T-cell (primary cell): ENCODE measurements at regions not wholly inside any gene's neighbourhood (a gene's known extent, or its start where the extent isn't known, plus 50 kb on each side); places are given as distances from the start of the nearest gene placed in this dataset.

Experiments
- ATAC-seq, 4 experiments: fragments of 200-7000 bp in 3 of 4; fragments of 150-1000 bp in 1 of 4; cut with Tn5 transposase; replicated peaks in 1 of 4; 1 replicate in 3 of 4; 2 replicates in 1 of 4; pipeline ENCODE4 v1.10.0; 2021; ENCODE audit warnings: moderate library complexity in 3 of 4, mild to moderate bottlenecking in 2 of 4, moderate number of reproducible peaks in 1 of 4
- CTCF ChIA-PET, 2 donors: fragments of 300-600 bp; sonication (Branson Sonifier 250); formaldehyde crosslinking; loops; one replicate each; lab custom pipeline; 2022; ENCODE audit warnings: antibody characterized with exemption in 2 of 2; lab: Charles Lee
- POLR2A ChIA-PET, 2 donors: fragments of 300-600 bp; sonication (Branson Sonifier 250); formaldehyde crosslinking; loops; one replicate each; lab custom pipeline; 2022; ENCODE audit warnings: antibody characterized with exemption in 2 of 2; lab: Charles Lee
- DNase-seq, 35 experiments: peaks; one replicate each; pipeline versions ENCODE4 v3.0.0 to v3.0.0-alpha.2; 2013 to 2023
- H3K27ac ChIP-seq: one replicate; pipeline ENCODE4 v1.5.1; 2013; ENCODE audit warnings: low read length
- H3K27me3 ChIP-seq, 2 experiments: replicated peaks in 1 of 2; 1 replicate in 1 of 2; 2 replicates in 1 of 2; pipeline versions ENCODE4 v1.6.1 to v1.7.0; 2013; ENCODE audit warnings: low read length in 1 of 2, mixed read lengths in 1 of 2; ENCODE audit not compliant: control insufficient read depth in 2 of 2, insufficient read depth in 2 of 2; ENCODE audit errors: extremely low read depth in 1 of 2
- H3K36me3 ChIP-seq, 2 donors: 1 replicate in 1 of 2; 2 replicates in 1 of 2; pipeline versions ENCODE4 v1.6.1 to v1.7.0; 2013; ENCODE audit warnings: low read length in 1 of 2; ENCODE audit not compliant: control insufficient read depth in 2 of 2, insufficient read depth in 1 of 2; ENCODE audit errors: extremely low read depth in 1 of 2
- H3K4me1 ChIP-seq, 2 experiments: 1 replicate in 1 of 2; 2 replicates in 1 of 2; pipeline versions ENCODE4 v1.6.1 to v1.7.0; 2013; ENCODE audit warnings: low read length in 2 of 2, mixed read lengths in 1 of 2; ENCODE audit not compliant: insufficient read depth in 2 of 2, control insufficient read depth in 1 of 2; ENCODE audit errors: extremely low read depth in 1 of 2
- H3K4me3 ChIP-seq, 2 donors: 1 replicate in 1 of 2; 2 replicates in 1 of 2; pipeline versions ENCODE4 v1.5.1 to v1.7.0; 2013; ENCODE audit warnings: mild to moderate bottlenecking in 2 of 2, low read length in 1 of 2, moderate library complexity in 1 of 2; ENCODE audit not compliant: control insufficient read depth in 1 of 2; ENCODE audit errors: extremely low read depth in 1 of 2
- H3K9me3 ChIP-seq: 2 replicates; pipeline ENCODE4 v1.7.0; 2013
- H3K27ac Mint-ChIP-seq, 2 donors: one replicate each; pipeline ENCODE4 v1.8.0; 2020 to 2021; ENCODE audit warnings: mild to moderate bottlenecking in 2 of 2, mixed read lengths in 2 of 2
- H3K27me3 Mint-ChIP-seq, 2 donors: one replicate each; pipeline ENCODE4 v1.8.0; 2021 to 2022; ENCODE audit warnings: mixed read lengths in 2 of 2
- H3K36me3 Mint-ChIP-seq: one replicate; pipeline ENCODE4 v1.8.0; 2021; ENCODE audit warnings: mixed read lengths
- H3K4me1 Mint-ChIP-seq, 3 donors: one replicate each; pipeline ENCODE4 v1.8.0; 2020 to 2022; ENCODE audit warnings: mixed read lengths in 3 of 3, mild to moderate bottlenecking in 1 of 3
- H3K4me3 Mint-ChIP-seq, 3 donors: one replicate each; pipeline ENCODE4 v1.8.0; 2020 to 2022; ENCODE audit warnings: mild to moderate bottlenecking in 3 of 3, mixed read lengths in 3 of 3, moderate library complexity in 3 of 3
- H3K9me3 Mint-ChIP-seq, 3 donors: one replicate each; pipeline ENCODE4 v1.8.0; 2020 to 2022; ENCODE audit warnings: mixed read lengths in 3 of 3
- WGBS: methylation state at CpG from one replicate; pipeline ENCODE4 v1.1.5; 2013; ENCODE audit warnings: missing lambda C conversion rate; ENCODE audit not compliant: insufficient coverage; 5-methylcytosine and 5-hydroxymethylcytosine counted together

GRCh38 chr1:30353637-30354036 is 369.7 kb downstream of the MATN1 start:
- DNase-seq (no peak), ATAC-seq (no peak)
- H3K4me1 Mint-ChIP-seq: no peaks in the 10 kb centered on the region
- Histone ChIP-seq H3K27me3 (peaks cover 0 to 12% of the 10 kb centered on the region in 2 experiments), H3K27ac (no peak overlapping the region), H3K4me3 (no peak overlapping the region), H3K36me3 (no peaks in the 10 kb centered on the region), H3K4me1 (no peaks in the 10 kb centered on the region), H3K9me3 (no peaks in the 10 kb centered on the region)
- ChIA-PET POLR2A (no interaction called here), CTCF (interaction anchor here in 1 of 2 donors (0.9 kb wide), 1 partner anchor 27 kb away, joined by 3 read pairs; no protein-coding TSS in a partner anchor)
- H3K27me3 Mint-ChIP-seq: peaks cover 18 to 35% of the 10 kb centered on the region in 2 donors
- H3K9me3 Mint-ChIP-seq: peaks cover under 1 to 6% (median under 1%) of the 10 kb centered on the region in 3 donors
- no peak overlapping the region for H3K27ac Mint-ChIP-seq
- no peaks in the 10 kb centered on the region for H3K36me3 Mint-ChIP-seq
- H3K4me3 Mint-ChIP-seq: no peak overlapping the region

- H3K27ac Mint-ChIP-seq: no peak overlapping the region
- H3K9me3 ChIP-seq: no peaks in the 10 kb centered on the region
- no peaks in the 10 kb centered on the region for H3K36me3 ChIP-seq
- peaks cover 0 to 3% of the 10 kb centered on the region in 2 experiments for H3K27me3 ChIP-seq
- ATAC-seq: no peak
- no peak overlapping the region for H3K27ac ChIP-seq
- no peaks in the 10 kb centered on the region for H3K36me3 Mint-ChIP-seq
- no peak for DNase-seq
- no peaks in the 10 kb centered on the region for H3K4me1 ChIP-seq
- H3K27me3 Mint-ChIP-seq: peaks cover 14 to 33% of the 10 kb centered on the region in 2 donors
- H3K4me1 Mint-ChIP-seq: no peaks in the 10 kb centered on the region
- no CpG with 5 or more reads among the region's 2 CpGs for WGBS
- H3K9me3 Mint-ChIP-seq: peaks cover 6 to 15% (median 9%) of the 10 kb centered on the region in 3 donors
- no peak overlapping the region for H3K4me3 Mint-ChIP-seq
- CTCF ChIA-PET: no interaction called here
- POLR2A ChIA-PET: no interaction called here
- no peak overlapping the region for H3K4me3 ChIP-seq
These were observed 375.2 kb downstream of the MATN1 start for GRCh38 chr1:30348147-30348546.

GRCh38 chr1:30345491-30346130 is 377.8 kb downstream of the MATN1 start:
- no peaks in the 10 kb centered on the region for H3K9me3 ChIP-seq
- no peak overlapping the region for H3K4me3 ChIP-seq
- no peak overlapping the region for H3K4me3 Mint-ChIP-seq
- no peak overlapping the region for H3K27ac Mint-ChIP-seq
- H3K27me3 Mint-ChIP-seq: peaks cover 22 to 32% of the 10 kb centered on the region in 2 donors
- peaks cover 6 to 15% (median 9%) of the 10 kb centered on the region in 3 donors for H3K9me3 Mint-ChIP-seq
- POLR2A ChIA-PET: no interaction called here
- H3K4me1 ChIP-seq: no peaks in the 10 kb centered on the region
- H3K36me3 ChIP-seq: no peaks in the 10 kb centered on the region
- DNase-seq: no peak
- no peaks in the 10 kb centered on the region for H3K4me1 Mint-ChIP-seq
- peaks cover 0 to 14% of the 10 kb centered on the region in 2 experiments for H3K27me3 ChIP-seq
- WGBS: 90% methylated on average over 1 of the region's 4 CpGs
- H3K36me3 Mint-ChIP-seq: no peaks in the 10 kb centered on the region
- no peak for ATAC-seq
- no peak overlapping the region for H3K27ac ChIP-seq
- CTCF ChIA-PET: interaction anchor here in 1 of 2 donors (0.7 kb wide), 1 partner anchor 1001 kb away, joined by 3 read pairs; no protein-coding TSS in a partner anchor

GRCh38 chr1:30343562-30343961 is 379.8 kb downstream of the MATN1 start:
- Histone ChIP-seq H3K4me1 (no peaks in the 10 kb centered on the region), H3K27me3 (peaks cover 0 to 14% of the 10 kb centered on the region in 2 experiments), H3K9me3 (no peaks in the 10 kb centered on the region), H3K4me3 (no peak overlapping the region), H3K27ac (no peak overlapping the region), H3K36me3 (no peaks in the 10 kb centered on the region)
- Mint-ChIP-seq H3K4me1 (no peaks in the 10 kb centered on the region), H3K9me3 (peaks cover 4 to 9% (median 7%) of the 10 kb centered on the region in 3 donors), H3K4me3 (no peak overlapping the region), H3K27ac (no peak overlapping the region), H3K27me3 (peaks cover 22 to 32% of the 10 kb centered on the region in 2 donors), H3K36me3 (no peaks in the 10 kb centered on the region)
- DNase-seq: no peak
- no peak for ATAC-seq
- CTCF ChIA-PET: no interaction called here
- POLR2A ChIA-PET: no interaction called here
- WGBS: no CpG with 5 or more reads among the region's 3 CpGs

GRCh38 chr1:30342535-30343141 is 380.7 kb downstream of the MATN1 start:
- Mint-ChIP-seq H3K36me3 (no peaks in the 10 kb centered on the region), H3K4me3 (no peak overlapping the region), H3K27me3 (peaks cover 19 to 32% of the 10 kb centered on the region in 2 donors), H3K27ac (no peak overlapping the region), H3K4me1 (no peaks in the 10 kb centered on the region), H3K9me3 (peaks cover 0 to 2% (median 0%) of the 10 kb centered on the region in 3 donors)
- no peak for DNase-seq
- Histone ChIP-seq H3K27ac (no peak overlapping the region), H3K4me1 (no peaks in the 10 kb centered on the region), H3K36me3 (no peaks in the 10 kb centered on the region), H3K9me3 (no peaks in the 10 kb centered on the region), H3K4me3 (no peak overlapping the region), H3K27me3 (peaks cover 0 to 14% of the 10 kb centered on the region in 2 experiments)
- ATAC-seq: no peak
- WGBS: 12% methylated on average over 19 of the region's 33 CpGs
- ChIA-PET POLR2A (no interaction called here), CTCF (no interaction called here)

- Mint-ChIP-seq H3K36me3 (no peaks in the 10 kb centered on the region), H3K27ac (no peak overlapping the region), H3K27me3 (peaks cover 12 to 27% of the 10 kb centered on the region in 2 donors), H3K9me3 (no peaks in the 10 kb centered on the region), H3K4me1 (no peaks in the 10 kb centered on the region), H3K4me3 (no peak overlapping the region)
- H3K27ac ChIP-seq: no peak overlapping the region
- H3K36me3 ChIP-seq: no peaks in the 10 kb centered on the region
- no peak for ATAC-seq
- no peaks in the 10 kb centered on the region for H3K4me1 ChIP-seq
- CTCF ChIA-PET: no interaction called here
- POLR2A ChIA-PET: no interaction called here
- H3K4me3 ChIP-seq: no peak overlapping the region
- DNase-seq: no peak
- WGBS: no CpG with 5 or more reads among the region's 3 CpGs
- H3K27me3 ChIP-seq: peaks cover 0 to 19% of the 10 kb centered on the region in 2 experiments
- no peaks in the 10 kb centered on the region for H3K9me3 ChIP-seq
These were observed 382.5 kb downstream of the MATN1 start for GRCh38 chr1:30340934-30341333.
